Stimulated activated CD4-positive, alpha-beta T cell treated with anti-CD3 and anti-CD28 coated beads, Interleukin-15, amount 100 ng/mL, for 48 hours (primary cell): ENCODE measurements at regions not wholly inside any gene's neighbourhood (a gene's known extent, or its start where the extent isn't known, plus 50 kb on each side); places are given as distances from the start of the nearest gene placed in this dataset.
"Not testable (repeated sequence)": the region's sequence is repeated elsewhere in the genome, so short reads cannot be mapped to it uniquely, and the experiment has no call there.

Experiments used
- DNase-seq, 2 donors: peaks; one replicate each; pipeline ENCODE4 v3.0.0-alpha.2; 2020; ENCODE audit warnings: low read depth in 2 of 2

DNA sequence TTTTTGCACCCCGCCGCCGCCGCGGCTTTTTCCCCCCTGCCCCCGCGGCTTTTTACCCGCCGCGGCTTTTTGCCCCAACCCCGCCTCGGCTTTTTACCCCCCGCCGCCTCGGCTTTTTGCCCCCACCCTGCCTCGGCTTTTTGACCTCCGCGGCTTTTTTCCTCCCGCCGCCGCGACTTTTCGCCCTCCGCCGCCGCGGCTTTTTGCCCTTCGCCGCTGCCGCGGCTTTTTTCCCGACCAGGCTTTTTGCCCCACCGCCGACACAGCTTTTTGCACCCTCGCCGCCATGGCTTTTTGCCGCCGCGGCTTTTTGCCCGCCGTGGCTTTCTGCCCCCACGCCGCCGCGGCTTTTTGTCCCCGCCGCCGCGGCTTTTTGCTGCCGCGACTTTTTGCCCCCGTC, 137.0 kb upstream of the TP53TG3D start:
- no peak for DNase-seq

DNA sequence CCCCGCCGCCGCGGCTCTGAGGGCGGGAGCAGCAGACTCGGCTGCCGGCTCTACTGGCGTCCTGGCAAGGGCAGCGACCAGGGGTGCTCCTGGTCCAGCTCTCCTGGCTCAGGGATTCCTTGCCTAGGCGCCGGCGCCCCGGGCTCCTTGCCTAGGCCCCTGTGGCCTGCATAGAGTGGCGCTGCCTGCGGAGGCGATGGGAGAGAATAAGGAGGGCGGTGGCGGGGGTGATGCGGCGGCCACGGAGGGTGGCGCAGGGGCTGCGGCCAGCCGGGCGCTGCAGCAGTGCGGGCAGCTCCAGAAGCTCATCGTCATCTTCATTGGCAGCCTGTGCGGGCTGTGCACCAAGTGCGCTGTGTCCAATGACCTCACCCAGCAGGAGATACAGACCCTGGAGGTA, 136.6 kb upstream of the TP53TG3D start:
- not testable (repeated sequence) for DNase-seq

DNA sequence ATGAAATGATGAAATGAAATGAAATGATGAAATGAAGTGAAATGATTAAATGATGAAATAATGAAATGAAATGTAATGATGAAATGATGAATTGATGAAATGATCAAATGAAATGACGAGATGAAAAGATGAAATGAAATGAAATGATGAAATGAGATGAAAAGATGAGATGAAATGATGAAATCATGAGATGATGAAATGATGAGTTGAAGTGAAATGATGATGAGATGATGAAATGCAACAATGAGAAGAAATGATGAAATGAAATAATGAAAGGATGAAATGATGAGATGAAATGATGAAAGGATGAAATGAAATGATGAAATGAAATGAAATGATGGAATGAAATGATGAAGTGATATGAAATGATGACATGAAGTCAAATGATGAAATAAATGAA, 132.7 kb upstream of the TP53TG3D start:
- not testable (repeated sequence) for DNase-seq

DNA sequence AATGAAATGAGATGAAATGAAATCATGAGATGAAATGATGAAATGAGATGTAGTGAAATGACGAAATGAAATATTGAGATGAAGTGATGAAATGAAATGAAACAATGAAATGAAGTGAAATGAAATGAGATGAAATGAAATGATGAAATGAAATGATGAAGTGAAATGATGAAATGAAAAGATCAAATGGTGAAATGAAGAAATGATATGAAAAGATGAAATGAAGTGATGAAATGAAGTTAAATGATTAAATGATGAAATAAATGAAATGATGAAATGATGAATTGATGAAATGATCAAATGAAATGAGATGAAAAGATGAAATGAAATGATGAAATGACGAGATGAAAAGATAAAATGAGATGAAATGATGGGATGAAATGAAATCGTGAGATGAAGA, 132.3 kb upstream of the TP53TG3D start:
- not testable (repeated sequence) for DNase-seq

DNA sequence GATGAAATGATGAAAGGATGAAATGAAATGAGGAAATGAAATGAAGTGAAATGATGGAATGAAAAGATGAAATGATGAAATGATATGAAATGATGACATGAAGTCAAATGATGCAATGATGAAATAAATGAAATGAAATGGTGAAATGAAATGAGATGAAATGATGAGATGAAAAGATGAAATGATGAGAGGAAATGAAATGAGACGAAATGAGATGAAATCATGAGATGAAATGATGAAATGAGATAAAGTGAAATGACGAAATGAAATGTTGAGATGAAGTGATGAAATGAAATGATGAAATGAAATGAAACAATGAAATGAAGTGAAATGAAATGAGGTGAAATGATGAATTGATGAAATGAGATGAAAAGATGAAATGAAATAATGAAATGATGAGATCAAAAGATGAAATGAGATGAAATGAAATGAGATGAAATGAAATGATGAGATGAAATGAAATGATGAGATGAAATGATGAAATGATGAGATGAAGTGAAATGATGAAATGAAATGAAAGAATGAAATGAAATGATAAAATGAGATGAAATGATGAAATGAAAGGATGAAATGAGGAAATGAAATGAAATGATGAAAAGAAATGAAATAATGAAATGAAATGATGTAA, 131.7 kb upstream of the TP53TG3D start:
- DNase-seq: not testable (repeated sequence)

DNA sequence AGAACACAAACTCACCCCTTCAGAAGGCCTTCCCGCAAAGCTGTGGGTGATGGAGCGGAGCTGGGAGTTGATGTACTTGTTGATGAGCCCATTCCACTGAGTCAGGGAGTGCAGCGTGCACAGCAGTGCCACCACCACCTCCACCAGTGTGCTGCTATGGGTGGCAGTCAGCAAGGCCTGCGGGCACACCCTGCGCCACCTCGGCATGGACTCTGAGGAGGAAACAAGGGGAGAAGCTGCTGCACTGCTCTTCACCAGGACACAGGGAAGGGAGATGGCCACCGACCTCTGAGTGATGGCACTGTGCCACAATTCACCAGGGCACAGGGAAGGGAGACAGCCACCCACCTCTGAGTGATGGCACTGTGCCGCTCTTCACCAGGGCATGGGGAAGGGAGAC, 100.7 kb upstream of the TP53TG3D start:
- not testable (repeated sequence) for DNase-seq

DNA sequence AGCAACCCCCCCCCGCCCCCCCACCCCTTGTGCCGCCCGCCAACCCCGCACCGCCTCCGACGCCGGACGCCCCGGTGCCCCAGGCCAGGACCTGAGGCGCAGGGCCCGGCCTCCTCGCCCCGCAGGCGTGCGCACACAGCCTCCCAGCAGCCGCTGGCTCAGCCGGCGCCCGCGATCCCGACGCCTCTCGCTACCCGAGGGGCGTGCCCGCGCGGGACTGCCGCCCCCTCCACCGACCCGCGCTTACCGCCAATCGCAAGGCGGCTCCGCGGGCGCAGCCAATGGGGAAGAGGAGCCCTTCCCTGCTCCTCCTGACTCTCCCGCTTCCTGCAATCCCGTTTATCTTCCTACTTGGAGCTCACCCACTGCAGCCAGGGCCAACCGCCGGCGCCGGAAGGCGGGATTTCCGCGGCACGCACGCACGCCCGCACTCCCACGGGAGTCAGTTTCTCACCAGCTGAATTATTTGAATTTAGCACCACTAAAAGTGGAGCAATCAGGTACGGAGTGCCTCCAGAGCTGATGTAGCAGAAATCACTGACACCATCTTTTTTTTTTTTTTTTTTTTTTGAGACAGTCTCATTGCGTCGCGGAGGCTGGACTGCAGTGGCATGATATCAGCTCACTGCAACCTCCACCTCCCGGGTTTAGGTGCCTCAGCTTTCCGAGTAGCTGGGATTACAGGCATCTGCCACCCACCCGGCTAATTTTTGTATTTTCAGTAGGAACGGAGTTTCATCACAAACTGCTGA, 65.0 kb upstream of the TP53TG3D start:
- not testable (repeated sequence) for DNase-seq

DNA sequence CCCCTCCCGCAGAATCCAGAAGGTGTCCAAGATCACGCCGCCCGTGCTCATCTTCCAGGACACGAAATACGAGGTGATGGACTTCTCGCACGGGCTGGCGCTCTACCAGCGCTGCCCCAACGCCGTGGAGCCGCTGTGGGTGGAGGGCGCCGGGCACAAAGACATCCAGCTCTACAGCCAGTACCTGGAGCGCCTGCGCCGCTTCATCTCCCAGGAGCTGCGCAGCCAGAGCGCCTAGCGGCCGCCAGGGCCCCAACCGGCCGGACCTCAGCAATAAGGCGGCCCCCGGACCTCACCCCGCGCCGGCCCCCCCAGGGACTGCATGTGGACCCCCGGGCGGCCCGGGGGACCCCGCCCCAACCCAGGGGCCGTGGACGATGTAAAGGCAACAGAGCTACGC, 50.5 kb upstream of the TP53TG3D start:
- DNase-seq: not testable (repeated sequence)
